ENCODE measurements at regions not wholly inside any gene's neighbourhood (a gene's known extent, or its start where the extent isn't known, plus 50 kb on each side); places are given as distances from the start of the nearest gene placed in this dataset.

DNA sequence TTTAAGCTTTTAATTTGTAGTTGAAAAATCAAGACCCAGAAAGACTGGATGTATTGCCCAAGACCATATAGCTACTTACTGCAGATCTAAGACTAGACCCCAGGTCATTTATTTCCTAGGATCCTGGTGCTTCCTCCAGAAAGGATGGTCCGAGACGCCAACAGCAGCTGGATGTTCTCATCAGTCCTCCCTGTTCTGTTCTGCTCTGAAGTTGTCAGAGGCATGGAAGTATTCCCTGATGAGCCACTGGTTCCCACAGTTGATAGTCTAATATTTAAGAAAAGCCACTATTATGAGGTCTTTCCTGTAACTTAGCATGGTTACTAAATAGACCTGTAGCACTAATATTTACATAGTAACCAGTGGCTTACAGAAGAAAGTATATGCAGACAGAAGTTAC is 393.5 kb downstream of the MTX2 start:
- no peaks in the 10 kb centered on the region for H3K27me3 ChIP-seq (ENCODE audit: insufficient read depth, low read depth, severe bottlenecking)
- H3K9me3 ChIP-seq (ENCODE audit: severe bottlenecking): no peaks in the 10 kb centered on the region
- H3K4me3 ChIP-seq (ENCODE audit: low read depth, low read length): no peak overlapping the region
- H3K36me3 ChIP-seq: no peaks in the 10 kb centered on the region
- TF ChIP-seq, protein P1, sequence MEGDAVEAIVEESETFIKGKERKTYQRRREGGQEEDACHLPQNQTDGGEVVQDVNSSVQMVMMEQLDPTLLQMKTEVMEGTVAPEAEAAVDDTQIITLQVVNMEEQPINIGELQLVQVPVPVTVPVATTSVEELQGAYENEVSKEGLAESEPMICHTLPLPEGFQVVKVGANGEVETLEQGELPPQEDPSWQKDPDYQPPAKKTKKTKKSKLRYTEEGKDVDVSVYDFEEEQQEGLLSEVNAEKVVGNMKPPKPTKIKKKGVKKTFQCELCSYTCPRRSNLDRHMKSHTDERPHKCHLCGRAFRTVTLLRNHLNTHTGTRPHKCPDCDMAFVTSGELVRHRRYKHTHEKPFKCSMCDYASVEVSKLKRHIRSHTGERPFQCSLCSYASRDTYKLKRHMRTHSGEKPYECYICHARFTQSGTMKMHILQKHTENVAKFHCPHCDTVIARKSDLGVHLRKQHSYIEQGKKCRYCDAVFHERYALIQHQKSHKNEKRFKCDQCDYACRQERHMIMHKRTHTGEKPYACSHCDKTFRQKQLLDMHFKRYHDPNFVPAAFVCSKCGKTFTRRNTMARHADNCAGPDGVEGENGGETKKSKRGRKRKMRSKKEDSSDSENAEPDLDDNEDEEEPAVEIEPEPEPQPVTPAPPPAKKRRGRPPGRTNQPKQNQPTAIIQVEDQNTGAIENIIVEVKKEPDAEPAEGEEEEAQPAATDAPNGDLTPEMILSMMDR (IDR thresholded peaks at IDR 0.05; ENCODE audit: low read depth, low read length): no peak
- H3K27ac ChIP-seq: no peak overlapping the region
- no peak for DNase-seq

DNA sequence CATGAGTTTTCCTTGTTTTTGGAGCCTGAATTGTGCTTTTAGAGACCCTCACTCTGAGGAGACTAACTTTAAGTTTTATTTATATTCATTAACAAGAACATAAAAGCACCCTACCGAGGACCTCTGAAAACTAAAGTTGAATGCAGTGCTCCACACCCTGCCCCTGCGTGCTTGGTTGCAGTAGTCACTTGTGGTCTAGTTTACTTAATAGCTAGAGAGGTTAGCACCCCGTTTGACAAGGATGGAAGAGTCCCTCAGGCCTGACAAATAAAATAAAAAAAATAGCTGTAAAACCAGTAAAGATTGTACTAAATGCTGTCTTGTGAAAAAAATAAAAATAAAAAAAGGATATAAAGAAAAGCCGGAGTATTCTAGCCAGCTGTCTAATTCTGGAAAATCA is 395.2 kb downstream of the MTX2 start:
- Histone ChIP-seq H3K27me3 (ENCODE audit: insufficient read depth, low read depth, severe bottlenecking) (no peaks in the 10 kb centered on the region), H3K4me3 (ENCODE audit: low read depth, low read length) (no peak overlapping the region), H3K36me3 (no peaks in the 10 kb centered on the region), H3K27ac (no peak overlapping the region), H3K9me3 (ENCODE audit: severe bottlenecking) (no peaks in the 10 kb centered on the region)
- no peak for DNase-seq
- TF ChIP-seq, protein P1 (IDR thresholded peaks at IDR 0.05; ENCODE audit: low read depth, low read length): no peak

- Histone ChIP-seq H3K9me3 (ENCODE audit: severe bottlenecking) (no peaks in the 10 kb centered on the region), H3K27me3 (ENCODE audit: insufficient read depth, low read depth, severe bottlenecking) (no peaks in the 10 kb centered on the region), H3K36me3 (no peaks in the 10 kb centered on the region), H3K4me3 (ENCODE audit: low read depth, low read length) (no peak overlapping the region), H3K27ac (no peak overlapping the region)
- TF ChIP-seq, protein P1 (IDR thresholded peaks at IDR 0.05; ENCODE audit: low read depth, low read length): no peak
- DNase-seq: no peak
Measured at GRCh38 chr2:176665086-176665485, 395.8 kb downstream of the MTX2 start.

GRCh38 chr2:176668912-176669311 is 399.7 kb downstream of the MTX2 start:
- no peak for DNase-seq
- Histone ChIP-seq H3K4me3 (ENCODE audit: low read depth, low read length) (no peak overlapping the region), H3K9me3 (ENCODE audit: severe bottlenecking) (no peaks in the 10 kb centered on the region), H3K36me3 (no peaks in the 10 kb centered on the region), H3K27me3 (ENCODE audit: insufficient read depth, low read depth, severe bottlenecking) (no peaks in the 10 kb centered on the region), H3K27ac (no peak overlapping the region)
- TF ChIP-seq, protein P1 (IDR thresholded peaks at IDR 0.05; ENCODE audit: low read depth, low read length): no peak

DNA sequence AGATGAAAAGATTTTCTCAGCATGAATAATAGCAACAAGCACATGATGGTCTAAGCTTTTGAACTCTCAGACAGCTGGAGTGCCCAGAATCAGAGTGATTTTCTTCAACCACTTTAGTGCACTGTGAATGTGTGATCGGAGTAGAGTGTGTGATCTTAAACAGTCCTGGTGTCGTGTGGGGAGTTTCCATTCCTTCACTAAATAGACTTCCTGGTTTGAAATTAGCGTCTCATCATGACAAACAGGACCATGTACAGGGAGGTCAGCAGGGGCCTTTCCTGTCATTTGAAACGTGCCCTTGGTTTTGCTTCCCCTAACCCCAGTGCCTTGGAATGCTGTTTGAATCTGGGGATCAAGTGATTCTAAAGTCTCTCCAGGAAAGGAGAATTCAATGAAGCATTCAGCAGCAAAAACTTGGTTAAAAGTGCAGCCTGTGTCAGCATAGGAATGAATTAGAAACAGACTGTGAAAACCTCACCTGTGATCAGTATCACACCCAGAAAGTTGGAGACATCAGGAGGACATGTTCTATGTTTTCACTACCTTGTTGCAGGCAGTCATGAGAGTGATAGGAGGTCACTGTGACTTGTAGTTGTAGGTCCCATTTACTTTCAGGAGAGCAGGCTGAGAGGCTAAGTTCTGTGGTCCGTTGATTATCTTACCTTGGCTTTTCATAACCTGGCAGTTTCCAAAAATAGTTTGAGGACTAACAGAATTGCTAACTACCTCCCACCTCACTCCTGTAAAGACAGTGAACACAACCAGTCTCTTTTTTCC is 400.3 kb downstream of the MTX2 start:
- Histone ChIP-seq H3K36me3 (no peaks in the 10 kb centered on the region), H3K4me3 (ENCODE audit: low read depth, low read length) (no peak overlapping the region), H3K27me3 (ENCODE audit: insufficient read depth, low read depth, severe bottlenecking) (no peaks in the 10 kb centered on the region), H3K9me3 (ENCODE audit: severe bottlenecking) (no peaks in the 10 kb centered on the region), H3K27ac (no peak overlapping the region)
- DNase-seq: no peak
- TF ChIP-seq, protein P1 (IDR thresholded peaks at IDR 0.05; ENCODE audit: low read depth, low read length): no peak

Data from WERI-Rb-1 (cell line).